ENCODE measurements at regions not wholly inside any gene's neighbourhood (a gene's known extent, or its start where the extent isn't known, plus 50 kb on each side); places are given as distances from the start of the nearest gene placed in this dataset.

- no peak overlapping the region for H4K8ac ChIP-seq (ENCODE audit: low read depth in 2 of 2, low read length in 2 of 2)
- H3K14ac ChIP-seq (replicated peaks; ENCODE audit: low read depth, low read length): no peak overlapping the region
- 0 out of 2 replicates have a peak, but pooled peaks cover 2% of the 10 kb centered on the region for H3K9me3 ChIP-seq (ENCODE audit: control insufficient read depth, insufficient read depth, low read length)
- no peak for DNase-seq
- dilution Hi-C loops (cut with HindIII; ENCODE audit: low sequenced_read_pairs, unreplicated experiment) (no loop called here), intact Hi-C loops (cut with micrococcal nuclease) (no loop called here), in situ Hi-C loops (cut with MboI; ENCODE audit: low sequenced_read_pairs) (no loop called here)
- H2AK9ac ChIP-seq (replicated peaks; ENCODE audit: low read depth, low read length, poor library complexity): no peak overlapping the region
- CTCF ChIA-PET: no interaction called here
- H4K20me1 ChIP-seq (ENCODE audit: insufficient read depth, low read length): no peaks in the 10 kb centered on the region
- H3K9me1 ChIP-seq (ENCODE audit: insufficient read depth, low read length): no peaks in the 10 kb centered on the region
- H2AFZ ChIP-seq (replicated peaks; ENCODE audit: low read length, poor library complexity): no peak overlapping the region
- no peaks in the 10 kb centered on the region for H3K79me1 ChIP-seq (ENCODE audit: low read depth in 1 of 2, low read length in 2 of 2)
- no peak overlapping the region for H2BK20ac ChIP-seq (ENCODE audit: low read depth, low read length)
- no peaks in the 10 kb centered on the region for H3K36me3 ChIP-seq (ENCODE audit: control insufficient read depth, insufficient read depth, low read length)
- no peak overlapping the region for H2AK5ac ChIP-seq (ENCODE audit: low read depth, low read length)
- H3K4me3 ChIP-seq (ENCODE audit: insufficient read depth, low read depth, low read length): no peak overlapping the region
- no peak overlapping the region for H3K4me2 ChIP-seq (ENCODE audit: low read depth, low read length)
- H2BK120ac ChIP-seq (ENCODE audit: low read depth, low read length): no peak overlapping the region
- BruUV-seq (replicated peaks): no TSS peak
- H4K91ac ChIP-seq (ENCODE audit: insufficient read depth, low read depth, low read length): no peak overlapping the region
- POLR2A ChIA-PET (ENCODE audit: unreplicated experiment): no interaction called here
- no peaks in the 10 kb centered on the region for H3K27me3 ChIP-seq (ENCODE audit: control insufficient read depth, insufficient read depth, low read length)
- H3K27ac ChIP-seq (ENCODE audit: insufficient read depth, low read length): no peak overlapping the region
- no peak overlapping the region for H3K56ac ChIP-seq (ENCODE audit: extremely low read depth, insufficient read depth, low read length)
- no peak overlapping the region for H4K5ac ChIP-seq (ENCODE audit: low read depth, low read length)
- H3K4ac ChIP-seq (ENCODE audit: low read depth, low read length): no peak overlapping the region
- H2BK5ac ChIP-seq (ENCODE audit: low read depth, low read length, poor library complexity, severe bottlenecking): no peak overlapping the region
- no peak for ATAC-seq (ENCODE audit: low read depth)
- no peak overlapping the region for H3K18ac ChIP-seq (ENCODE audit: low read depth, low read length)
- no peak overlapping the region for H2BK15ac ChIP-seq (ENCODE audit: low read depth, low read length)
- H3K23ac ChIP-seq (ENCODE audit: low read depth, low read length): no peak overlapping the region
- H3K9ac ChIP-seq (ENCODE audit: low read depth, low read length): no peak overlapping the region
- no CpG with 5 or more reads among the region's 1 CpG for whole genome bisulfite sequencing, 2 experiments (ENCODE audit: extremely low coverage in 2 of 2, insufficient read length in 1 of 2)
- H3K4me1 ChIP-seq (ENCODE audit: control insufficient read depth, insufficient read depth, low read length): no peaks in the 10 kb centered on the region
- TF ChIP-seq RCOR1 (IDR thresholded peaks at IDR 0.05; ENCODE audit: insufficient replicate concordance, low read length): no peak
- no peak for TF ChIP-seq NFE2L2 (IDR thresholded peaks at IDR 0.05; ENCODE audit: low read depth, low read length)
- no peak for TF ChIP-seq SMC3 (IDR thresholded peaks at IDR 0.05; ENCODE audit: low read depth, low read length)
- no peak for TF ChIP-seq FOS (IDR thresholded peaks at IDR 0.05; ENCODE audit: low read depth, low read length)
- TF ChIP-seq RAD21 (IDR thresholded peaks at IDR 0.05; ENCODE audit: low read length): no peak
- TF ChIP-seq RFX5 (IDR thresholded peaks at IDR 0.05; ENCODE audit: low read depth, low read length): no peak
- TF ChIP-seq MAFK (IDR thresholded peaks at IDR 0.05; ENCODE audit: low read depth, low read length): no peak
- TF ChIP-seq, protein P1, sequence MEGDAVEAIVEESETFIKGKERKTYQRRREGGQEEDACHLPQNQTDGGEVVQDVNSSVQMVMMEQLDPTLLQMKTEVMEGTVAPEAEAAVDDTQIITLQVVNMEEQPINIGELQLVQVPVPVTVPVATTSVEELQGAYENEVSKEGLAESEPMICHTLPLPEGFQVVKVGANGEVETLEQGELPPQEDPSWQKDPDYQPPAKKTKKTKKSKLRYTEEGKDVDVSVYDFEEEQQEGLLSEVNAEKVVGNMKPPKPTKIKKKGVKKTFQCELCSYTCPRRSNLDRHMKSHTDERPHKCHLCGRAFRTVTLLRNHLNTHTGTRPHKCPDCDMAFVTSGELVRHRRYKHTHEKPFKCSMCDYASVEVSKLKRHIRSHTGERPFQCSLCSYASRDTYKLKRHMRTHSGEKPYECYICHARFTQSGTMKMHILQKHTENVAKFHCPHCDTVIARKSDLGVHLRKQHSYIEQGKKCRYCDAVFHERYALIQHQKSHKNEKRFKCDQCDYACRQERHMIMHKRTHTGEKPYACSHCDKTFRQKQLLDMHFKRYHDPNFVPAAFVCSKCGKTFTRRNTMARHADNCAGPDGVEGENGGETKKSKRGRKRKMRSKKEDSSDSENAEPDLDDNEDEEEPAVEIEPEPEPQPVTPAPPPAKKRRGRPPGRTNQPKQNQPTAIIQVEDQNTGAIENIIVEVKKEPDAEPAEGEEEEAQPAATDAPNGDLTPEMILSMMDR (conservative IDR thresholded peaks at IDR 0.05; ENCODE audit: low read depth, low read length): no peak
- TF ChIP-seq, protein P2, sequence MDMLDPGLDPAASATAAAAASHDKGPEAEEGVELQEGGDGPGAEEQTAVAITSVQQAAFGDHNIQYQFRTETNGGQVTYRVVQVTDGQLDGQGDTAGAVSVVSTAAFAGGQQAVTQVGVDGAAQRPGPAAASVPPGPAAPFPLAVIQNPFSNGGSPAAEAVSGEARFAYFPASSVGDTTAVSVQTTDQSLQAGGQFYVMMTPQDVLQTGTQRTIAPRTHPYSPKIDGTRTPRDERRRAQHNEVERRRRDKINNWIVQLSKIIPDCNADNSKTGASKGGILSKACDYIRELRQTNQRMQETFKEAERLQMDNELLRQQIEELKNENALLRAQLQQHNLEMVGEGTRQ (IDR thresholded peaks at IDR 0.05; ENCODE audit: low read depth, low read length): no peak
- no peak for TF ChIP-seq POLR2A (IDR thresholded peaks at IDR 0.05; ENCODE audit: low read depth, low read length)
- TF ChIP-seq ELK1 (IDR thresholded peaks at IDR 0.05; ENCODE audit: borderline replicate concordance, low read depth, low read length): no peak
- no peak for TF ChIP-seq MXI1 (IDR thresholded peaks at IDR 0.05; ENCODE audit: borderline replicate concordance, low read depth, low read length)
- TF ChIP-seq CEBPB (IDR thresholded peaks at IDR 0.05; ENCODE audit: low read depth, low read length): no peak
- TF ChIP-seq BHLHE40 (IDR thresholded peaks at IDR 0.05; ENCODE audit: low read depth, low read length): no peak
Measured at GRCh38 chrX:21225643-21226042, 148.6 kb upstream of the CNKSR2 start.

All from IMR-90 (cell line).